ENCODE measurements at regions not wholly inside any gene's neighbourhood (a gene's known extent, or its start where the extent isn't known, plus 50 kb on each side); places are given as distances from the start of the nearest gene placed in this dataset.
"Not testable (repeated sequence)": the region's sequence is repeated elsewhere in the genome, so short reads cannot be mapped to it uniquely, and the experiment has no call there.

DNA sequence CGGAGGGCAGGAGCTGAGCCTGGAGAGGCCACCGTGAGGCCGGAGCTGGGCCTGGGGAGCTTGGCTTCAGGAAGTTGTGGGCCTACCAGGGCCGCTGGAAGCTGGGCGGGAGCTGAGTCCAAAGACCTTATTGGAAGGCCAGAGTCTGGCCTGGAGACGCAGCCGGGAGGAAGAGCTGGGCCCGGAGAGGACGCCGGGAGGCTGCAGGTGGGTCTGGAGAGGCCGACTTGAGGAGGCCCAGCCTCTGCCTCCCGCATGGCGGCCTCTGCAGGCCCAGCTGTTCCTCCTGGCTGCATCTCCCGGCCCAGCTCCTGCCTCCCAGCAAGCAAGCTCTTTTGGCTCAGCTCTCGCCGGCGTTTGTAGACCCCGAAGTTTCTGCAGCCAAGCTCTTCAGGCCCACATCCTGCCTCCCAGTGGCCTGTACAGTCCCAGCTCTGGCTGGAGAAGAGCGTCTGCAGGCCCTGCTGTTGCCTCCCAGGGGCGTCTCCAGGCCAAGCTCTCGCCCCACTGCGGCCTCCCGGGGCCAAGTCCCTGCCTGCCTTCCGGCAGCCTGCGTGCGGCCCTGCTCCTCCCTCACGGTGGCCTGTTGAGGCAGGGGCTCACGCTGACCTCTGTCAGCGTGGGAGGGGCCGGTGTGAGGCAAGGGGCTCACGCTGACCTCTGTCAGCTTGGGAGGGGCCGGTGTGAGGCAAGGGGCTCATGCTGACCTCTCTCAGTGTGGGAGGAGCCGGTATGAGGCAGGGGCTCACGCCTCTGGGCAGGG, 70.4 kb upstream of the COBL start:
- not testable (repeated sequence) for H3K4me2 ChIP-seq (ENCODE audit: low read length); H3K9me3 ChIP-seq (ENCODE audit: low read length); H4K20me1 ChIP-seq (ENCODE audit: insufficient read depth, low read length); H3K27me3 ChIP-seq (ENCODE audit: insufficient read depth, low read length); H3K79me2 ChIP-seq (ENCODE audit: insufficient read depth, low read length); H3K4me3 ChIP-seq (ENCODE audit: low read depth, low read length, poor library complexity, severe bottlenecking); H3K9me2 ChIP-seq (ENCODE audit: low read depth, low read length); H2AFZ ChIP-seq (ENCODE audit: low read length); H3K4me1 ChIP-seq (ENCODE audit: insufficient read depth, low read length, severe bottlenecking); H3K36me3 ChIP-seq (ENCODE audit: insufficient read depth, low read length); H3K27ac ChIP-seq (ENCODE audit: low read depth, low read length, poor library complexity, severe bottlenecking); H3F3A ChIP-seq (ENCODE audit: insufficient read depth, low read length); H3K9ac ChIP-seq (ENCODE audit: low read length)

DNA sequence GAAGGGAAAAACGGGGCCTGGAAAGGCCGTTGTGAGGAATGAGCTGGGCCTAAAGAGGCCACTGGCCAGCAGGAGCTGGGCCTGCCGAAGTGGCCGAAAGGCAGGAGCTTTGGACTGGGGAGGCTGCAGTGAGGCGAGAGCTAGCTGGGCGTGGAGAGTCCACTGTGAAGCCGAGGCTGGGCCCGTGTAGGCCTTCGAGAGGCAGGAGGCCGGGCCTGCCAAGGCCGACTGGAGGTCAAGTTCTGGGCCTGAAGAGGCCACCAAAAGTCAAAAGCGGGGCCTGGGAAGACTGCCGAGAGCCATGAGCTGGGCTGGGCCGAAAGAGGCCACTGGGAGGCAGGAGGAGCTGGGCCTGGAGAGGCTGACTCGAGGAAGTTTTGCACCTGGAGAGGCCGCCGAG, 69.6 kb upstream of the COBL start:
- not testable (repeated sequence) for H3K36me3 ChIP-seq (ENCODE audit: insufficient read depth, low read length); H3F3A ChIP-seq (ENCODE audit: insufficient read depth, low read length); H3K9ac ChIP-seq (ENCODE audit: low read length); H2AFZ ChIP-seq (ENCODE audit: low read length); H3K9me2 ChIP-seq (ENCODE audit: low read depth, low read length); H3K9me3 ChIP-seq (ENCODE audit: low read length); H3K4me2 ChIP-seq (ENCODE audit: low read length); H3K4me1 ChIP-seq (ENCODE audit: insufficient read depth, low read length, severe bottlenecking); H3K79me2 ChIP-seq (ENCODE audit: insufficient read depth, low read length); H4K20me1 ChIP-seq (ENCODE audit: insufficient read depth, low read length); H3K27ac ChIP-seq (ENCODE audit: low read depth, low read length, poor library complexity, severe bottlenecking); H3K4me3 ChIP-seq (ENCODE audit: low read depth, low read length, poor library complexity, severe bottlenecking); H3K27me3 ChIP-seq (ENCODE audit: insufficient read depth, low read length)

DNA sequence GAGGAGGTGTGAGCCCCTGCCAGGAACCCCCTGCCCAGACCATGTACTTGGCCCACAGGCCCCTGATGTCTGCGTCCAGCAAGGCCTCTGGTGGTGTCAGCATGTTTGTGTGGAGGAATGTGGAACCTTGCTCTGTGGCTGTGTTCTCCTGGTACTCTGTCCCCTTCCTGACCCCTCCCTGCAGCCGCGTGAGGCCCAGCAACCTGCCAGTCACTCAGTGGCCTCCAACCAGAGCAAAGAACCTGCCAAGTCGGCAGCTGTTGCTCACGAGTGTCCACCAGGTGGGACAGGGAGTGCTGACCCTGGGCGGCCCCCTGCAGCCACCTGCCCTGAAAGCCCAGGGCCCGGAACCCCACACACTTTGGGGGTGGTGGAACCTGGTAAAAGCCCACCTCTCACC, 65.6 kb upstream of the COBL start:
- H3K9ac ChIP-seq (ENCODE audit: low read length); H3K27me3 ChIP-seq (ENCODE audit: insufficient read depth, low read length); H3K4me3 ChIP-seq (ENCODE audit: low read depth, low read length, poor library complexity, severe bottlenecking); H3K79me2 ChIP-seq (ENCODE audit: insufficient read depth, low read length); H3K4me2 ChIP-seq (ENCODE audit: low read length); H3K9me3 ChIP-seq (ENCODE audit: low read length); H3K4me1 ChIP-seq (ENCODE audit: insufficient read depth, low read length, severe bottlenecking); H2AFZ ChIP-seq (ENCODE audit: low read length); H3F3A ChIP-seq (ENCODE audit: insufficient read depth, low read length); H3K36me3 ChIP-seq (ENCODE audit: insufficient read depth, low read length); H4K20me1 ChIP-seq (ENCODE audit: insufficient read depth, low read length); H3K9me2 ChIP-seq (ENCODE audit: low read depth, low read length); H3K27ac ChIP-seq (ENCODE audit: low read depth, low read length, poor library complexity, severe bottlenecking): not testable (repeated sequence)

- Histone ChIP-seq H3K27ac (ENCODE audit: low read depth, low read length, poor library complexity, severe bottlenecking) (no peak overlapping the region), H3F3A (ENCODE audit: insufficient read depth, low read length) (no peaks in the 10 kb centered on the region), H3K9ac (ENCODE audit: low read length) (no peak overlapping the region), H4K20me1 (ENCODE audit: insufficient read depth, low read length) (no peaks in the 10 kb centered on the region), H3K9me3 (ENCODE audit: low read length) (no peaks in the 10 kb centered on the region), H3K79me2 (ENCODE audit: insufficient read depth, low read length) (no peaks in the 10 kb centered on the region), H3K4me1 (ENCODE audit: insufficient read depth, low read length, severe bottlenecking) (no peaks in the 10 kb centered on the region), H3K36me3 (ENCODE audit: insufficient read depth, low read length) (no peaks in the 10 kb centered on the region), H3K4me3 (ENCODE audit: low read depth, low read length, poor library complexity, severe bottlenecking) (no peak overlapping the region), H3K9me2 (ENCODE audit: low read depth, low read length) (no peaks in the 10 kb centered on the region), H2AFZ (ENCODE audit: low read length) (no peak overlapping the region), H3K27me3 (ENCODE audit: insufficient read depth, low read length) (no peaks in the 10 kb centered on the region), H3K4me2 (ENCODE audit: low read length) (no peak overlapping the region)
- TF ChIP-seq CTCF (IDR thresholded peaks at IDR 0.05; ENCODE audit: low read length) (no peak), EZH2 (IDR thresholded peaks at IDR 0.05; ENCODE audit: borderline replicate concordance, low read length) (no peak)
Observed at GRCh38 chr7:51376420-51377092, 59.9 kb upstream of the COBL start.

Data from OCI-LY1 (cell line).